Mesenchymal stem cell (in vitro differentiated cells and primary cell): ENCODE measurements at regions not wholly inside any gene's neighbourhood (a gene's known extent, or its start where the extent isn't known, plus 50 kb on each side); places are given as distances from the start of the nearest gene placed in this dataset.

Experiments used
- DNase-seq: peaks from one replicate; pipeline ENCODE4 v3.0.0-alpha.2; 2013
- H2AFZ ChIP-seq: one replicate; pipeline ENCODE4 v1.6.1; 2013; ENCODE audit warnings: low read depth, mild to moderate bottlenecking, control low read depth, inconsistent platforms, low read length, moderate library complexity
- H2AK5ac ChIP-seq: 2 replicates; pipeline ENCODE4 v1.6.1; 2013; ENCODE audit warnings: low read length, moderate library complexity, mild to moderate bottlenecking, inconsistent platforms; ENCODE audit not compliant: severe bottlenecking
- H2BK120ac ChIP-seq: one replicate; pipeline ENCODE4 v1.6.1; 2013; ENCODE audit warnings: low read depth, mild to moderate bottlenecking, inconsistent platforms, low read length, moderate library complexity
- H2BK12ac ChIP-seq, 2 experiments: one replicate each; pipeline ENCODE4 v1.6.1; 2013; ENCODE audit warnings: inconsistent platforms in 2 of 2, low read length in 2 of 2, mild to moderate bottlenecking in 2 of 2, moderate library complexity in 2 of 2, control low read depth in 1 of 2
- H2BK15ac ChIP-seq: one replicate; pipeline ENCODE4 v1.6.1; 2013; ENCODE audit warnings: mild to moderate bottlenecking, low read depth, inconsistent platforms; ENCODE audit not compliant: poor library complexity, severe bottlenecking
- H2BK5ac ChIP-seq: 2 replicates; pipeline ENCODE4 v1.6.1; 2013; ENCODE audit warnings: low read depth, mild to moderate bottlenecking, low read length, control low read depth, inconsistent platforms; ENCODE audit not compliant: poor library complexity, severe bottlenecking
- H3K14ac ChIP-seq, 2 experiments: one replicate each; pipeline ENCODE4 v1.6.1; 2013; ENCODE audit warnings: inconsistent platforms in 2 of 2, low read length in 2 of 2, control low read depth in 1 of 2, mild to moderate bottlenecking in 1 of 2, moderate library complexity in 1 of 2
- H3K18ac ChIP-seq, 2 experiments: one replicate each; pipeline ENCODE4 v1.6.1; 2013; ENCODE audit warnings: inconsistent platforms in 2 of 2, low read length in 2 of 2, control low read depth in 1 of 2, low read depth in 1 of 2, mild to moderate bottlenecking in 1 of 2
- H3K23ac ChIP-seq, 2 experiments: one replicate each; pipeline ENCODE4 v1.6.1; 2013; ENCODE audit warnings: inconsistent platforms in 2 of 2, low read length in 2 of 2, mild to moderate bottlenecking in 2 of 2, moderate library complexity in 2 of 2, control low read depth in 1 of 2
- H3K27ac ChIP-seq: 2 replicates; pipeline ENCODE4 v1.5.1; 2013; ENCODE audit warnings: mild to moderate bottlenecking, moderate library complexity, low read length, control low read depth, inconsistent platforms; ENCODE audit not compliant: poor library complexity, severe bottlenecking
- H3K27me3 ChIP-seq, 2 experiments: 2 replicates each; pipeline versions ENCODE4 v1.6.1 to v1.7.0; 2013; ENCODE audit warnings: low read length in 2 of 2, mild to moderate bottlenecking in 2 of 2, moderate library complexity in 2 of 2, control low read depth in 1 of 2, inconsistent platforms in 1 of 2; ENCODE audit not compliant: control insufficient read depth in 1 of 2, insufficient read depth in 1 of 2
- H3K36me3 ChIP-seq, 2 experiments: 2 replicates each; pipeline versions ENCODE4 v1.6.1 to v1.7.0; 2013; ENCODE audit warnings: low read length in 2 of 2, control low read depth in 1 of 2, inconsistent platforms in 1 of 2, low read depth in 1 of 2, mild to moderate bottlenecking in 1 of 2; ENCODE audit not compliant: insufficient read depth in 2 of 2, control insufficient read depth in 1 of 2
- H3K4ac ChIP-seq, 2 experiments: one replicate each; pipeline ENCODE4 v1.6.1; 2013; ENCODE audit warnings: inconsistent platforms in 2 of 2, low read length in 2 of 2, mild to moderate bottlenecking in 2 of 2, moderate library complexity in 2 of 2, control low read depth in 1 of 2, low read depth in 1 of 2
- H3K4me1 ChIP-seq: 2 replicates; pipeline ENCODE4 v1.6.1; 2013; ENCODE audit warnings: low read depth, low read length, control low read depth; ENCODE audit not compliant: control insufficient read depth, insufficient read depth
- H3K4me2 ChIP-seq: 2 replicates; pipeline ENCODE4 v1.6.1; 2013; ENCODE audit warnings: low read length, mild to moderate bottlenecking, inconsistent platforms; ENCODE audit not compliant: poor library complexity, severe bottlenecking
- H3K4me3 ChIP-seq, 2 experiments: 2 replicates each; pipeline versions ENCODE4 v1.5.1 to v1.7.0; 2013; ENCODE audit warnings: low read length in 2 of 2, mild to moderate bottlenecking in 2 of 2, control low read depth in 1 of 2, low read depth in 1 of 2; ENCODE audit not compliant: insufficient read depth in 1 of 2
- H3K79me1 ChIP-seq: replicated peaks from 2 replicates; pipeline ENCODE4 v1.6.1; 2013; ENCODE audit warnings: mild to moderate bottlenecking, control low read depth, low read length, inconsistent platforms; ENCODE audit not compliant: poor library complexity, severe bottlenecking
- H3K9ac ChIP-seq: 2 replicates; pipeline ENCODE4 v1.7.0; 2013; ENCODE audit warnings: mild to moderate bottlenecking, low read length, moderate library complexity
- H3K9me3 ChIP-seq: 2 replicates; pipeline ENCODE4 v1.7.0; 2013; ENCODE audit warnings: mild to moderate bottlenecking, low read length; ENCODE audit not compliant: control insufficient read depth
- H4K8ac ChIP-seq: one replicate; pipeline ENCODE4 v1.6.1; 2013; ENCODE audit warnings: inconsistent platforms, mild to moderate bottlenecking, low read length, moderate library complexity
- H4K91ac ChIP-seq: one replicate; pipeline ENCODE4 v1.6.1; 2013; ENCODE audit warnings: mild to moderate bottlenecking, low read length, inconsistent platforms
- WGBS: methylation state at CpG from one replicate; pipeline ENCODE4 v1.1.7; 2013; ENCODE audit warnings: mixed read lengths; 5-methylcytosine and 5-hydroxymethylcytosine counted together

GRCh38 chr5:114910727-114911126 is 259.0 kb downstream of the TRIM36 start:
- Histone ChIP-seq H2BK12ac (no peak overlapping the region), H3K14ac (no peak overlapping the region), H2BK15ac (no peak overlapping the region), H3K79me1 (no peaks in the 10 kb centered on the region), H4K91ac (no peak overlapping the region), H3K9me3 (peaks cover 41% of the 10 kb centered on the region), H2AFZ (no peak overlapping the region), H3K9ac (no peak overlapping the region), H3K4me2 (no peak overlapping the region), H3K27ac (no peak overlapping the region), H3K4ac (no peak overlapping the region), H2AK5ac (no peak overlapping the region), H3K4me3 (no peak overlapping the region), H4K8ac (no peak overlapping the region), H2BK5ac (no peak overlapping the region), H3K4me1 (no peaks in the 10 kb centered on the region), H3K27me3 (no peaks in the 10 kb centered on the region), H3K23ac (no peak overlapping the region), H3K18ac (no peak overlapping the region), H2BK120ac (no peak overlapping the region), H3K36me3 (no peaks in the 10 kb centered on the region)
- DNase-seq: no peak

GRCh38 chr5:114909424-114909823 is 260.3 kb downstream of the TRIM36 start:
- no peak overlapping the region for H2BK5ac ChIP-seq
- no peak overlapping the region for H3K9ac ChIP-seq
- H3K27ac ChIP-seq: no peak overlapping the region
- no peak overlapping the region for H2BK15ac ChIP-seq
- no peak overlapping the region for H2BK120ac ChIP-seq
- H3K4ac ChIP-seq: no peak overlapping the region
- no peak overlapping the region for H2AFZ ChIP-seq
- no CpG with 5 or more reads among the region's 2 CpGs for WGBS
- no peak overlapping the region for H3K23ac ChIP-seq
- H3K9me3 ChIP-seq: peaks cover 46% of the 10 kb centered on the region
- no peak for DNase-seq
- H3K14ac ChIP-seq: no peak overlapping the region
- H3K4me1 ChIP-seq: no peaks in the 10 kb centered on the region
- no peak overlapping the region for H3K4me3 ChIP-seq
- no peaks in the 10 kb centered on the region for H3K27me3 ChIP-seq
- H3K79me1 ChIP-seq: no peaks in the 10 kb centered on the region
- H2AK5ac ChIP-seq: no peak overlapping the region
- no peak overlapping the region for H4K91ac ChIP-seq
- no peak overlapping the region for H3K4me2 ChIP-seq
- no peak overlapping the region for H2BK12ac ChIP-seq
- H3K36me3 ChIP-seq: no peaks in the 10 kb centered on the region
- no peak overlapping the region for H3K18ac ChIP-seq
- H4K8ac ChIP-seq: no peak overlapping the region

- H3K4me3 ChIP-seq: no peak overlapping the region
- H2AFZ ChIP-seq: no peak overlapping the region
- H2BK12ac ChIP-seq: no peak overlapping the region
- WGBS: 100% methylated on average over 2 of the region's 2 CpGs
- no peaks in the 10 kb centered on the region for H3K36me3 ChIP-seq
- peaks cover 11% of the 10 kb centered on the region for H3K9me3 ChIP-seq
- H4K91ac ChIP-seq: no peak overlapping the region
- no peaks in the 10 kb centered on the region for H3K79me1 ChIP-seq
- no peaks in the 10 kb centered on the region for H3K4me1 ChIP-seq
- no peak overlapping the region for H2BK15ac ChIP-seq
- no peak overlapping the region for H3K4ac ChIP-seq
- no peak overlapping the region for H2BK120ac ChIP-seq
- no peak overlapping the region for H2AK5ac ChIP-seq
- no peak overlapping the region for H3K9ac ChIP-seq
- no peak overlapping the region for H3K23ac ChIP-seq
- no peaks in the 10 kb centered on the region for H3K27me3 ChIP-seq
- no peak overlapping the region for H3K4me2 ChIP-seq
- no peak overlapping the region for H2BK5ac ChIP-seq
- H3K27ac ChIP-seq: no peak overlapping the region
- no peak overlapping the region for H3K14ac ChIP-seq
- no peak for DNase-seq
- H4K8ac ChIP-seq: no peak overlapping the region
- no peak overlapping the region for H3K18ac ChIP-seq
Measured at GRCh38 chr5:114903767-114904166, 265.9 kb downstream of the TRIM36 start.

- Histone ChIP-seq H3K4me1 (no peaks in the 10 kb centered on the region), H4K91ac (no peak overlapping the region), H2AFZ (no peak overlapping the region), H3K14ac (no peak overlapping the region), H3K9me3 (no peaks in the 10 kb centered on the region), H2AK5ac (no peak overlapping the region), H3K27me3 (no peaks in the 10 kb centered on the region), H3K4me2 (no peak overlapping the region), H3K79me1 (no peaks in the 10 kb centered on the region), H3K18ac (no peak overlapping the region), H3K23ac (no peak overlapping the region), H2BK120ac (no peak overlapping the region), H2BK5ac (no peak overlapping the region), H4K8ac (no peak overlapping the region), H2BK12ac (no peak overlapping the region), H3K27ac (no peak overlapping the region), H3K9ac (no peak overlapping the region), H3K36me3 (no peaks in the 10 kb centered on the region), H3K4me3 (no peak overlapping the region), H2BK15ac (no peak overlapping the region), H3K4ac (no peak overlapping the region)
- WGBS: 56% methylated on average over 2 of the region's 2 CpGs
- DNase-seq: no peak
Measured at GRCh38 chr5:114898602-114899001, 271.1 kb downstream of the TRIM36 start.
